Stimulated activated CD4-positive, alpha-beta T cell treated with anti-CD3 and anti-CD28 coated beads, Interleukin-1b, Interleukin-23, amount 100 ng/mL, for 24 hours (primary cell): ENCODE measurements at regions not wholly inside any gene's neighbourhood (a gene's known extent, or its start where the extent isn't known, plus 50 kb on each side); places are given as distances from the start of the nearest gene placed in this dataset.
"Not testable (repeated sequence)": the region's sequence is repeated elsewhere in the genome, so short reads cannot be mapped to it uniquely, and the experiment has no call there.

Experiments
- DNase-seq, 4 experiments: peaks; one replicate each; pipeline ENCODE4 v3.0.0-alpha.2; 2020; ENCODE audit warnings: low read depth in 4 of 4, low spot score in 1 of 4

DNA sequence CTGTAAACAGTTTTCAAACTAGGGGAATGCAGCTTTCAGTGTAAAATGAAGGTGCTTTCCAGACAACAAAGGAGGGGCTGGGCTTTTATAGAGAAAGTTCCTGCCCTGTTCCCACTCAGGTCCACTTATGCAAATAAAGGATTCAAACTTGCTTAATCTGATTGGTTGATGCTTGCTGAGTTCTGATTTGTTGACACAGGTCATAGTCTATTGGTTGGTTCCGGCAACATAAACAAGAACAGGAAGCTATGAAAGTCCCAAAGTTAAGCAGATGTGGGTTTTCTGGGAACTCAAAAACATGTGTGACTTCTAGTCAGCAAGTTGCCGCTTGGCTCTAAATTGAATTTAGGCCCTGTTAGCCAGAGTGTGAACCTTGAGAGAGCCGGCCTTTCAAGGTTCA, 194.2 kb upstream of the SVIL start:
- DNase-seq = no peak

DNA sequence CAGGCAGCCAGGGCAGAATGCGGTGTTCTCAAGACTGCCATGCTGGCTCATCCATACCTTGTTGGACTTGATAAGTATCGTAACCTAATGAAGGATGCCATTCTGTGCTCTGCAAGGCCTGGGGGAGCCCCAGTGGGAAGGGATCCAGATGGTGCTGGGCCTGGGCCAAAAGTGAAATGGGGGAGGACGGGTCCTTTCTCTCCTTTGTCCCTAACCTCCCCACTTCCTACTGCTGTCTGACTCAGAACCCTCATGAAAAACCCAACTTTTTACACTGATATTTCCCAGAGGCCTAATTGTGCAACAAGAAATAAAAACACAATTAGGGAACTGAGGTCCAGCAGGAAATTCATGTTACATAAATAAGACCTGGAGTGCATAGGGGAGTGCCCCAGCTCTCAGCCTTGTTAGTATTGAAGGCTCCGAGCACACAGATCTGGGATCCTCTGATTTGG, 193.7 kb upstream of the SVIL start:
- DNase-seq = no peak

DNA sequence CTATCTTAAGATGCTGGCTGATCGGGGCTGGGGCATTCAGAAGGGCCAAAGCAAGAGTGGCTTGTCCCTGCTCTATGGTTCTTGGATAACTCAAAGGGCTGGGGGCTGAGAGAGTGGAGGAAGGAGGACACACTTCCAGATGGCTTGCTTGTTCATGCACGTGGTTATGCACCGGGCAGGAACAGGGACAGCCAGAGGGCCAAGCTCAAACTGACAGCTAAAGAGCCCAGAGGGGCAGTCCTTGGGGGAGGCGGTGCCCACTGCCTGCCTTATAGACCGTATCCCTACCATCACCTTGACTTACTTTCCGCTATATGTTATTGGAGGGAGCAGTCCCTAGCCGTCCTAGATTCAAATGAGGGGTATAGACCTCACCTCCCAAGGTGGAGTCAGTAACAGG, 192.7 kb upstream of the SVIL start:
- no peak for DNase-seq

DNA sequence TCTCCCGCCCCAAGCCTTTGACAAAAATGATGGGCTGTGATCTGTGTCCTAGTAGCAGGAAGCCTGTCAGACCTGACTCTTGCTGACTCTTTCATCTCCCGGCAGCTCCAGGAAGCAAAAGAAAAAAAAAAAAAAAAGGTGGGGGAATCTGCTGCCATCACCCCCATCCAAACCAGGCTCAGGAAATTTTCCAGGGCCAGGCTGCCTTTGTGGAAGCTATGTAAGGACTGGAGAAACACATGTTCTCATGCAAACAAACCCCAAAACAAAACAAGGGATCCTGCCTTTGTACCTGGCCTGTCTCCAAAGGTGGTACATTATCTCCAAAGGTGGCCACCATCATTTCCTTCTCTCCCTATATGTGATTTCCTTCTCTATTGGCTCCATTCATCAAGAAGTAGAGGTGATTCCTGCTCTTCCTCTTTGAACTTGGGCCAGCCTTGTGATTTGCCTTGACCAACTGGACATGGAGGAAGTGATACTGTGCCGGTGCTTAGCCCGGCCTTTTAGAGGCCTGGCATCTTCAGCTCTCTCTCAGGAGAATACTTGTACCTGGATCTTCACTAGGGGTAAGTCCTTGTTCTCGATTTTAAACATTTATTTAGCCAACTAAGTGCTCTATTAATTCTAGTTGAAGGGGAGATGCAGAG, 192.2 kb upstream of the SVIL start:
- no peak for DNase-seq

DNA sequence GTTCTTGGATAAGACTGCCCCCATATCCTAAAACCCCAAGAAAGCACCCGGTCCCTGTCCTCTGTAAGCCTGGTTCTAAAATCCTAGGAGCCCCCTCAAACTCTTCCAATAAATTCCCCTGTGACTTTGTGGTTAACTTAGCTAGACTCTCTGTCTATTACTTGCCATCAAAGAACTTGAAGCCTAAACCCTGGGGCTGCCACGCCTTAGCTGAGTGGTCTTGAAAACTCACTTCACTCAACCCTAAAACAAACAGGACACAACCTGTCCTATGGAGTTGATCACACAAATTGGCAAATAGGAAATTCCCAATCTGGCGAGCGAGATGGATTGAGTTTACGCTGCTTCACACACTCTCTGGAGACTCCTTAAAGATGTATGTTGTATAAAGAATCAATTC, 191.4 kb upstream of the SVIL start:
- DNase-seq = no peak

DNA sequence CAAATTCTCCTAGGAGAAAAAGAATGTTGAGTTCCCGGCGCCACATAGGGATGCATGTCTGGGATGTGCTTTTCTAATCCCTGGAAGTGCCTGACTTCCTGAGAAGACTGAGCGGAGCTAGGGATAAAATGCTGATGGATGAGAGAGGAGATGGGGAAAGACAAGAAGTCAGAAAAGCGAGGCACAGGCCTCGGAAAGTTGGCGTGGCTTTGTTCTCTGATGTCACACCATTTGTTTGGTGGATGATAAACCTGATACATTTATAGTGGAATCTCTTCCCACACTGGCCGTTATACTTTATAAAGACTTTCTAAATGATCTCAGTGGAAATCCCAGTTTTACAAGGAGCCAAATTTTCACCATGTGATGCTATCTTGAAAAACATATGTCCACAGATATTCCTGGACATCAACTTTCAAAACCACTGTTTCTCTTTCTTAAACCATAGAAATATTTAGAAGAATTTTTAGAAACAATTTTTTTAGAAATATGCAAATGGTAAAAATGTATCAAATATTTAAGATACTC, 188.8 kb upstream of the SVIL start:
- no peak for DNase-seq

DNA sequence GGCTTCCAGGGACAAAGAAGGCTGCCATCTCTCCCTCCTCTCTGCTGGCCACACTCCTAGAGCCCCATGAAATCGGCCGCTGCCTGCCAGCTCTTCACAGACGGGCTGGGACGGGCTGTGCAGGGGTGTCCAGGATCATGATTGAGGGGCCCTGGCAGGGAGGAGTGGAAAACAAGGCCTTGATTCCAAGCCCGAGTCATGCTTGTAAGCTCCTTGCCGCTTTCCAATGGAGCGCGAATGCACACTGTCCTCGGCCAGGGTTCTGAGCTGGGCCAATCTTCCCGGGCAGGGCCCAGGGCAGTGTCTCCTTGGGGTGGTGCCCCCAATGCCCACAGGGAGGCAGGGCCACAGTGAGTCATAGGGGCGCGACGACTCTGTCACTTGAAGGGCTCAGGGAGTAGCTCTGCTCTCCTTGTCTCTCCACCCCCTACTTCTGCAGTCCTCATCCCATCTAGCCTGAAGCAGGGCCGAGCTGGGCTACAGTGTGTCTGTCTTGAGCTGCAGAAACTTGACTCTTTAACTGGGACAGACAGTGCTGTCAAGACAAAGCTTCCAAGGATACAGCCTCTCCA, 186.2 kb upstream of the SVIL start:
- no peak for DNase-seq

DNA sequence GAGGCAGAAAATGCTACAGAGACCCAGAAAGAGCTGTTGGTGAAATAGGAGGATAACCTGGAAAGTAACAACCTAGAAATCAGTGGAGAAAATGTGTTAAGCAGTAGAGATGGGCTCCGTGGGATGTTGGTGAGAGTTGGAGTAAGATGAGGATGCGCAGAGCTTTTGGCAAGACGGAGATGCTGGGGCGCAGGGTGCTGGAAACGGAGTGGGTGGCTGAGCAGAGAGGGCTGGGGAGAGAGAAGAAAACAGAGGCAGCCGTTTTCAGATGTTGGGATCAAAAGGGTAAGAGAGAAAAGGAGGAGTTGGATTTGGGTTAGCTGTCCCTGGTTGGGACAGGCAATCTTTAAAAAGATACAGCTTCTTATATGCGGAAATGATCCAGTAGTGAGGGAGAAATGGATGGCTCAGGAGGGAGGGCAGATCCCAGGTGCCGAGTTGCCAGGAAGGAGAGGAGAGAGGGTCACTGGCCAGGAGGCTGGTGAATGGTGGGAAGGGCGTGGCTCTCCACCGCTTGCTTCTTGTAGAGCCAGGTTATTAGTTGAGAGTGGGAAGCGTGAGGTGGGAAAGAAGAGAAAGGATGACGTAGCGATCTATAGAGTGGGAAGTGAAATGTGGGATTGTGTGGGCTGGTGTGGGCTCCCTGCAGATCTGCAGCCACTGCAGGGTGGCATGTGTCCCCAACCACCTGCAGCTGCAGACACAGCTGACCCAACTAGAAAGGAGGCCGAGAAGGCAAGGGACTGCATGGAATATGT, 182.2 kb upstream of the SVIL start:
- DNase-seq = no peak

DNA sequence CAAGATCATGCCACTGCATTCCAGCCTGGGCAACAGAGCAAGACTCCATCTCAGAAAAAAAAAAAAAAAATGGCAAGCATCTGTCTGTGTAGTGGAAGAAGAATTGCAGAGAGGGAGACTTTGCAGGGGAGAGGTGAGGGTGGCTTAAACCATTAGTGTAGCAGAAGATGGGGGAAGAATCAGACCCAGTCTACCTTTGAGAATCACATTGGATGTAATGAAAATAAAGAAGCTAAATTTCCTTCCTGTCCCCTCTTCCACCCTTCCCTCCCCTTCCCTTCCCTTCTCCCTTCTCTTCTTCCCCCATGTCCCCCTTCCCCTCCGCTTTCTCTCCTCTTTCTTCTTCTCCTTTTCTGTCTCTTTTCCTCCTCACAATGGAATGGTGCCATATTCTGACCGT, 180.8 kb upstream of the SVIL start:
- no peak for DNase-seq

DNA sequence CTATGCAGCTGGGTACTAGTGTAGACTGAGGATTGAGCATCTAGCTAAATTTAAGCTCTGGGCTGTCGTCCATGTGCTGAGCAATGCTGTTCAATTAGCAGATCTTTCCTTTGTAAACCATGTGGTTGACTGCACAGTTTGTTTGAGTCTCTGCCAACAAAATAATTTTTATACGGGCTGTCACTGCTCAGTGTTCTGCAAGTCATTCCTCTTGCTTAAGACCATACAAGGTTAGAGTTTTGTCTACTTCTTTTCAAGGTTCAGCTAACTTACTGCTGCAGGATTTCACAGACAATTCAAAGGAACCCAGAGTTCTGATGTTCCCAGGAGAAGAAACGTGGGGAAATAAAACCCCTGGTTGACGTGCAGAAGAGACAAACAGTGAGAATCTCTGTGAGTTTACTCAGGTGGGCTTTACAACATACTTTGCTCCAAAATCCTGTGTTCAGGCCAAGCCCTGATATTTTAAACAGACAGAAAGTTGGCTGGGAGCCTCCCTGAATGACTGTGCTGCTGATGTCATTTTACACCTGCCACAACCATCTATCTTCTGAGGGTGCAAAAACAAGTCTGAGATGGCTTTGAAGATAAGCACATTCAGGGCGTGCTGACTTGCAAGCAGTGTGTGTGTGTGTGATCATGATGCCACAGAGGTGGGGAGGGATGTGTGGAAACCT, 177.1 kb upstream of the SVIL start:
- DNase-seq = peak in 1 of 4 experiments; percentile 5

DNA sequence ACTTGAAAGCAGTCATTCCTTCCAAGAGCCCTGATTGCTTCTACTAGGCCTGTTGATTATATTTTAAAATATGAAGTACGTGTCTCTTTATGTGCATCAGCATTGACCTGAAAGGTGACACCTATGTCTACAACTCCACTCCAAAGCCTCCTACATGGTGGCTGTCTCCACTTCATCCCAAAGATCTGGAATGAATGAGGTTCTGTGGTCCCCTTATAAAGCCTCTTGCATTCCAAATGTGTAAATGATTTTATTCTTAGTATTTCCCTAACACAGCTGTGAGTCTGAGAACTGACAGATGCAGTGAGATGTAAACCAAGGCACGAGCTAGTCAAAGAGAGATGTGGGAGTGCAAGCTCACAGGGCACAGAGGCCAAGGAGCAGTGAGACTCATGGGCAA, 176.0 kb upstream of the SVIL start:
- no peak for DNase-seq

DNA sequence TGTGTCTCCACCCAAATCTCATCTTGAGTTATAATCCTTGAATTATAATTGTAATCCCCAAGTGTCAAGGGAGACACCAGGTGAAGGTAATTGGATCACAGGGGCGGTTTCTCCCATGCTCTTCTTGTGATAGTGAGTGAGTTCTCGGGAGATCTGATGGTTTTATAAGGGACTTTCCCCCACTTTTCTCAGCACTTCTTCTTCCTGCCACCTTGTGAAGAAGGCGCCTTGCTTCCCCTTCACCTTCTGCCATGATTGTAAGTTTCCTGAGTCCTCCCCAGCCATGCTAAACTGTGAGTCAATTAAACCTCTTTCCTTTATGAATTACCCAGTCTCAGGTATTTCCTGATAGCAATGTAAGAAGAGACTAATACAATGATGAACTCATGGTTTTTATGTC, 175.5 kb upstream of the SVIL start:
- DNase-seq = not testable (repeated sequence)

DNA sequence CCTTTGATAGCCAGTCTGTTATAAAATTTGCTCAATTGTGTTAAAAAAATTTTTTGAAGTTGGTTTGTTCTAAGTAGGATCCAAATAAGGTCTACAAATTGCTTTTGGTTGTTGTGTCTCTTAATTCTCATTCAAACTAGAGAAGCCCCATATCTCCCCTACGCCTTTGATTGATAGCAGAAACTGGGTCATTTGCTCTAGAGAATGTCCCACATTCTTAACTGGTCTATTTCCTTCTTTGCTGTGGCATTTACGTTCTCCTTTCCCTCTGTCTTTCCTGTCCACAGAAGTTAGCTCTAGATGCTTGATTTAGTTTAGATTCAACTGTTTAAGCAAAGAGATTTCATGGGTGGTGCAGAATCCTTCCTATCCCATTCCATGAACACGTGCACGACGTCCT, 174.6 kb upstream of the SVIL start:
- no peak for DNase-seq

DNA sequence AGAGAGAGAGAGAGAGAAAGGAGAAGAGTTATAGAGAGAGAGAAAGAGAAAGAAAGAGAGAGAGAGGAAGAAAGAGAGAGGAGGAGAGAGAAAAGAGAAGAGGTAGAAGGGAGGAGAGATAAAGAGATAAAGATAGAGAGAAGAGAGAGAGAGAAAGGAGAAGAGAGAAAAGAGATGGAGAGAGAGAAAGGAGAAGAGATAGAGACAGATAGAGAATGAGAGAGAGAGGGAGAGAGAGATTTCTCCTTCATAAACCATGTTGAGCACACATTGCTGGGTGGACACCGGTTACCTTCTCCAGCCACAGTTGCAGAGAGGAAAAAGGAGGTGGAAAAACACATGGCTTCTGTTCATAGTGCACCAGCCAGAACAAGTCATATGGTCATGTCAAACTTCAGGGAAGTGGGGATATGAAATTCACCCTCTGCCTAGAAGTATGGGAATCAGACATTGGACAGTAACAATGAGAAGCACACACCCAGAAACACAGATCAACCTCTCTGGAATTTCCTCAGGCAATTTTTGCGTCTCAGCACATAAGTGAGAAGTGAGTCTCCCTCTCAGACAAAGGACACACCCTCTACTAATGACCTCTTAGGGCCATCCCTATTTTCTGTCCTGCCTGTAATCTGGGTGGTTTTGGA, 172.5 kb upstream of the SVIL start:
- no peak for DNase-seq

DNA sequence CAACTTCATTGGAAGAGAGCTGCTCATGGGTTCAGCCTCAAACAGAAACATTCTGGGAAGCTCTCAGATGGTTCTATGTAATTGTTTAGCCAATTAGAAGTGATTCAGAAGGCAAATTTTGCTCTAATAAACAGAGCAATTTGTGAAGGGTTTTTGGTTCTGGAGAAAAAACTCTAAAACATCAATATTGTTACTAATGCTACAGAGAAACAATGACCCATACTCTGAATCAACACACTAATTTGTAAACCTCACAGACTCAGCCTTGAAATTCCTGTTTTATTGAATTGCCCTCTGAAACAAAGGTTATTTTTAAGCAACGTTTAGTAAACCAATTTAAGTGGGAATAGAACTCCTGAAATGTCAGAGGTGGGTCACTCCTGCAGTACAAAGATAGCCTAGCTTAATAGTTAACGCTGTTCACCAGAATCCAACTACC, 171.6 kb upstream of the SVIL start:
- no peak for DNase-seq

DNA sequence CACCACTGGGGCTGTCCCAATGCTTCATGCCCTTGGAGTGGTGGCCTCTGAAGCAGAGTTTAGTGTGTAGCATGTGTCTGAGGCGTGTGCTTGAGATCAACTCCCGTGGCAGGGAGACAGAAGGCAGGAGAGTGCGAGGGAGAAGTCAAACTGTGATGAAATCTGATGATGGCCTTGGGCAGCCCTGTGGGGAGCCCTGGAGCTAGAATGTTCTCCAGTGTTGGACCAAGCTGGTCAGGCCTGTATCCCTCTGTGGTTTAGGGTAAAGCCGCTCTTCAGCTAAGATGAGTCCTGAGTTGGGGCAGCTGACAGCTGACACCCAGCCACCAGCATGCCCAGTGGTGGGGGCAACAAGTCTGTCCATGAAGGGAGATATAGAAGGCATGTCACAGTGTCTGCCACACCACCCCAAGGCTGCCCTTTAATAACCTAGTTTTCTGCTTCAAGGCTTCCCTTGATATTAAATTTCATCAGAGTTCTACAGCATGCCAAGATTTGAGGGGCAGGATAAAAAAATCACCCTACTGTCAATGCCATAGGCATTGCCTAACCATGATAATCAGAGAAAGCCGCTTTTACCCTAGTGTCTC, 170.5 kb upstream of the SVIL start:
- DNase-seq = no peak

DNA sequence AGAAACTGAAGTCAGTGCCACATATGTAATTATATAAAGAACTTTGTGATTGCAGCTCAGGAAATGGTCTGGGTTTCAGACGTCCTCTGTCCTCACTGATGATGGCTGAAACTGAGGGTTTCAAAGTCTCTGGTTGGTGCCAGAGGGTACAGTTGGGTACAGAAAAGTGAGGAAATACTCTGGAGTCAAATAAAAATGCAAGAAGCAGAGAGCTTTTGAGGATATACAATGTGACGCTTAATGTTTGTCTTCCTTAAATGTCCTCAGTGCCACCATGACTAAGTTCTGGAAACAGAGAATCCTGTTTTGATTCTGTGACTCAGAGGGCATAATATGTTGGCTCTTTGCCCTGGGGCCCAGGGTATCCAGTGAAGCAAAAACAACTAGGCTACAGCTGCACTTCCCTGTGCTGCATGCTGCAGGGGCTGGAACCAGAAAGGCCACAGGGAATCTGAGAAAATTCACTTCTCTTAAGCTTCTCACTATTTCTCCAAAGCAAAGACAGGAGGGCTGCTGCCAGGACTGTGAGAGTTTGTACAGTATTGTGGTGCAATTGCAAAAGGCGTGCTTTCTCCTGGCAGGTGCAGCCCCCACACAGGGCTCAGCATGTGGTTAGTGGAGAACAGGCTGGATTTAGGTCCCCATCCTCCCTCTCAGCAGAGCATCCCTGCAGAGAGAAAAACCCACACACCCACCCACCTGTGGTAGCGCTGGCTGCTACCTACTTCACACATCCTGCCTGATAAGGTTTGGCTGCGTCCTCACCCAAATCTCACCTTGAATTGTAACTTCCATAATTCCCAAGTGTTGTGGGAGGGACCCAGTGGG, 169.5 kb upstream of the SVIL start:
- no peak for DNase-seq

DNA sequence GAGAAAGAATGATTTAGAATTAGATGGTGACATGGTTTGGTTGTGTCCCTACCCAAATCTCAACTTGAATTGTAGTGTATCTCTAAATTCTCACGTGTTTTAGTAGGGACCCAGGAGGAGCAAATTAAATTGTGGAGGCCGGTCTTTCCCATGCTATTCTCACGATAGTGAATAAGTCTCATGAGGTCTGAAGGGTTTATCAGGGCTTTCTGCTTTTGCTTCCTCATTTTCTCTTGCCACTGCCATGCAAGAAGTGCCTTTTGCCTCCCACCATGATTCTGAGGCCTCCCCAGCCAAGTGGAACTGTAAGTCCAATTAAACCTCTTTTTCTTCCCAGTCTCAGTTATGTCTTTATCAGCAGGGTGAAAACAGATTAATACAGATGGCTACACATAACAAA, 167.4 kb upstream of the SVIL start:
- DNase-seq = no peak

DNA sequence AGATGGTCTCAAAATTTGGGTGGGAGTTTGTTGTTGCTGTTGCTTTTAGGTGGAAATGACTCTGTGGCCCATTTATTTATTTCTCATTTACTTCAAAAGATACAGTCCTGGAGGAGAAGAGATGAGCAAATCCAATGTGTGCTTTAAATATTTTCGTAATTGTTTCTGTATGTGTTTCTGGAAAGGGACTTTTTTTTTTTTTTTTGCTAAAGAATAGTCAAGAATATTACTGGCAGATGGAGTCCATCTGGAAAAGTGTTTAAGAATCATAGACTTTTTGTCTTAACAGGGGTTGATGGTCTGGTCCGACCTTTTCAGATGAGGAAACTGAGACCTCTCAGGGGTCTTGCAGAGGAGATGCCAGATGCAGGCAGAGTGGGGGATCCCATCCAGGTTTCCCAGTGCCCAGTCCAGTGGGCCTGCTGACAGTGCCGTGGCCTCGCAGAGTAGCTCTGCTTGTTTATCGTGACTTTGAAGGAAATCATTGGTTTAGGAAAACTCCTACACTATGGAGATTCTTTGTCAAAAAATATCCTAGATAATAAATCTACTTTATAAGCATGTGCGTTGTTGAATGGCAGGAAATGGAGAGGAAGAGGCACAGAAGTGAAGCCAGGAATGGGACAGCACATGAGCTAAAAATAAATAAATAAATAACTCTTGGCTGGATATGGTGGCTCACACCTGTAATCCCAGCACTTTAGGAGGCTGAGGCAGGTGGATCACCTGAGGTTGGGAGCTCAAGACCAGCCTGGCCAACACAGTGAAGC, 164.3 kb upstream of the SVIL start:
- DNase-seq = no peak
